GM12878 (cell line): ENCODE measurements at regions not wholly inside any gene's neighbourhood (a gene's known extent, or its start where the extent isn't known, plus 50 kb on each side); places are given as distances from the start of the nearest gene placed in this dataset.

ENCODE experiments used
- CBX5 ChIP-seq: sonication (generic); IDR thresholded peaks from 2 replicates; pipeline ENCODE4 v1.6.1; 2016; ENCODE audit warnings: low read depth, moderate library complexity, mild to moderate bottlenecking, inconsistent platforms
- ELK1 ChIP-seq: IDR thresholded peaks from 2 replicates; pipeline ENCODE4 v1.6.1; 2012; ENCODE audit warnings: low read depth, low read length, improper control_type of control experiment
- ZBTB4 ChIP-seq: fragments of 450-650 bp; formaldehyde crosslinking; IDR thresholded peaks from 2 replicates; pipeline ENCODE4 v1.4.0; 2022; ENCODE audit warnings: mild to moderate bottlenecking, moderate library complexity
- ZNF592 ChIP-seq: fragments of 450-650 bp; IDR thresholded peaks from 2 replicates; pipeline ENCODE4 v1.6.1; 2017; ENCODE audit warnings: mild to moderate bottlenecking, moderate library complexity
- ZSCAN29 ChIP-seq: fragments of 450-650 bp; IDR thresholded peaks from 2 replicates; pipeline ENCODE4 v1.6.1; 2017; ENCODE audit warnings: mild to moderate bottlenecking, moderate library complexity

- no peak for TF ChIP-seq ZNF592
- TF ChIP-seq ZBTB4 (CRISPR knock-in tag) = no peak
- TF ChIP-seq ZSCAN29 = no peak
- TF ChIP-seq CBX5 = no peak
- TF ChIP-seq ELK1 = no peak
These were observed 1176.8 kb downstream of the EFNA5 start (continued) for GRCh38 chr5:106493910-106494309.
